Prostate gland (tissue), 2 donors: ENCODE measurements at regions not wholly inside any gene's neighbourhood (a gene's known extent, or its start where the extent isn't known, plus 50 kb on each side); places are given as distances from the start of the nearest gene placed in this dataset.

ENCODE experiments used
- DNase-seq: peaks from one replicate; pipeline ENCODE4 v3.0.0-alpha.2; 2019; ENCODE audit warnings: low spot score
- H3K27ac ChIP-seq, 2 donors: fragments of 200-600 bp; sonication (generic); 2 replicates each; pipeline ENCODE4 v1.5.1; 2017 to 2019
- H3K27me3 ChIP-seq: fragments of 200-600 bp; sonication (generic); replicated peaks from 2 replicates; pipeline ENCODE4 v1.5.1; 2019; ENCODE audit not compliant: insufficient read depth
- H3K36me3 ChIP-seq, 2 donors: fragments of 200-600 bp; sonication (generic); 1 replicate in 1 of 2; 2 replicates in 1 of 2; pipeline versions ENCODE4 v1.5.1 to v1.8.1; 2017 to 2019
- H3K4me1 ChIP-seq: fragments of 200-600 bp; sonication (generic); replicated peaks from 2 replicates; pipeline ENCODE4 v1.5.1; 2019
- H3K4me3 ChIP-seq, 2 donors: fragments of 200-600 bp; sonication (generic); 2 replicates each; pipeline ENCODE4 v1.5.1; 2017 to 2019
- H3K9me3 ChIP-seq: fragments of 200-600 bp; sonication (generic); 2 replicates; pipeline ENCODE4 v1.5.1; 2017
- CTCF ChIP-seq, 4 experiments: fragments of 200-600 bp in 2 of 4; fragments of 450-650 bp in 2 of 4; sonication (generic) in 2 of 4; IDR thresholded peaks; 1 replicate in 3 of 4; 2 replicates in 1 of 4; pipeline ENCODE4 v1.5.1; 2016 to 2019; ENCODE audit warnings: antibody characterized with exemption in 4 of 4, mild to moderate bottlenecking in 2 of 4, moderate library complexity in 2 of 4
- POLR2A ChIP-seq: fragments of 450-650 bp; IDR thresholded peaks from one replicate; pipeline ENCODE4 v1.6.1; 2016; ENCODE audit warnings: antibody characterized with exemption, mild to moderate bottlenecking
- POLR2AphosphoS5 ChIP-seq: sonication (generic); formaldehyde crosslinking; IDR thresholded peaks from one replicate; pipeline ENCODE4 v1.6.1; 2017; ENCODE audit warnings: antibody characterized with exemption
- WGBS: methylation state at CpG from one replicate; pipeline ENCODE4 v1.1.5; 2018; 5-methylcytosine and 5-hydroxymethylcytosine counted together
- intact Hi-C: fragments of 100-400 bp; cut with DNase I; formaldehyde crosslinking; loops from one replicate; pipeline ENCODE4 v1.14.2; 2022

GRCh38 chr4:181989071-181989470, 254.1 kb upstream of the TENM3 start:
- DNase-seq = no peak
- no peak overlapping the region for H3K4me3 ChIP-seq
- WGBS = 71% methylated on average over 3 of the region's 3 CpGs

GRCh38 chr4:181991369-181992108, 251.7 kb upstream of the TENM3 start:
- no peak for DNase-seq
- H3K27ac ChIP-seq = no peak overlapping the region
- H3K4me1 ChIP-seq = no peaks in the 10 kb centered on the region
- TF ChIP-seq POLR2A (no peak), POLR2AphosphoS5 (no peak), CTCF (IDR thresholded peaks at IDR 0.05) (no peak)
- H3K36me3 ChIP-seq = no peaks in the 10 kb centered on the region
- H3K4me3 ChIP-seq = no peak overlapping the region
- H3K9me3 ChIP-seq = no peaks in the 10 kb centered on the region
- WGBS = 78% methylated on average over 7 of the region's 7 CpGs
- intact Hi-C loops = no loop called here
- no peaks in the 10 kb centered on the region for H3K27me3 ChIP-seq

More at GRCh38 chr4:181989071-181989470, 254.1 kb upstream of the TENM3 start:
- intact Hi-C loops = no loop called here
- H3K4me1 ChIP-seq = no peaks in the 10 kb centered on the region
- TF ChIP-seq POLR2A = no peak
- TF ChIP-seq CTCF (IDR thresholded peaks at IDR 0.05) = no peak
- no peak for TF ChIP-seq POLR2AphosphoS5
- H3K27me3 ChIP-seq = no peaks in the 10 kb centered on the region
- H3K9me3 ChIP-seq = no peaks in the 10 kb centered on the region
- no peak overlapping the region for H3K27ac ChIP-seq
- H3K36me3 ChIP-seq = no peaks in the 10 kb centered on the region

- Histone ChIP-seq H3K27ac (no peak overlapping the region), H3K36me3 (no peaks in the 10 kb centered on the region), H3K9me3 (no peaks in the 10 kb centered on the region), H3K4me1 (no peaks in the 10 kb centered on the region), H3K27me3 (no peaks in the 10 kb centered on the region), H3K4me3 (no peak overlapping the region)
- TF ChIP-seq POLR2AphosphoS5 (no peak), CTCF (IDR thresholded peaks at IDR 0.05) (no peak), POLR2A (no peak)
- no peak for DNase-seq
- intact Hi-C loops = no loop called here
- WGBS = 83% methylated on average over 5 of the region's 5 CpGs
Observed at GRCh38 chr4:181998398-181999295, 244.6 kb upstream of the TENM3 start.

GRCh38 chr4:182000077-182000476, 243.1 kb upstream of the TENM3 start:
- intact Hi-C loops = no loop called here
- Histone ChIP-seq H3K4me3 (no peak overlapping the region), H3K4me1 (no peaks in the 10 kb centered on the region), H3K27ac (no peak overlapping the region), H3K9me3 (no peaks in the 10 kb centered on the region), H3K36me3 (no peaks in the 10 kb centered on the region), H3K27me3 (no peaks in the 10 kb centered on the region)
- WGBS = 82% methylated on average over 6 of the region's 6 CpGs
- no peak for TF ChIP-seq CTCF (IDR thresholded peaks at IDR 0.05)
- DNase-seq = no peak
